SKM-1 (cell line): ENCODE measurements at regions not wholly inside any gene's neighbourhood (a gene's known extent, or its start where the extent isn't known, plus 50 kb on each side); places are given as distances from the start of the nearest gene placed in this dataset.

Experiments used
- DNase-seq: peaks from one replicate; lab custom pipeline; 2025; ENCODE audit not compliant: unreplicated experiment; lab: John Stamatoyannopoulos, UW

DNA sequence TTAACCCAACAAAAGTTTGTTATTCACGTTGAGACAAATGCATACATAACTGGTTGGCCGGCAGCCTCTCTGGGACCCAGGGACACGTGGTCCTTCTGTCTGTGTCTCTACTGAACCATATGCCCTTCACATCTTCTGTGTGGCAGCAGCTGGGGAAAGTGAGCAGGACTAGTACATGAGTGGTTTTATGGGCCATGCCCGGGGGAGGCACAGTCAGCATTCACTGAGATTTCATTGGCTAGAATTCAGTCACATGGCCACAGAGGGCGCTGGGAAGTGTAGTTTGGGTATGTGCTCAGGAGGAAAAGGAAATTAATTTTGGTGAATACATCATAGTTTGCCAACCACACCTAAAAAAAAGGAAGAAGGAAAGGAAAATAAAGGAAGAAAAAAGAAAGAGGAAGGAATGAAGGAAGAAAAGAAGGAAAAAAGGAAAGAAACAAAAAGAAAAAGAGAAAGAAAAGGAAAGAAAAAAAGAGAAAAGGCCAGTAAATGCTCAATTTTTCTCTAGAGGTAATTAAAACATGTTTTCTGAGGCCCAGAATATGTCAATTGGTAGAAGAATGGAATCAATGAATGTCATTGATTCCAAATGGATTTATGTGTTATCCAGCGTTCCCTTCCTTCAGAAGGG, 55.9 kb upstream of the KIRREL3 start:
- no peak for DNase-seq

DNA sequence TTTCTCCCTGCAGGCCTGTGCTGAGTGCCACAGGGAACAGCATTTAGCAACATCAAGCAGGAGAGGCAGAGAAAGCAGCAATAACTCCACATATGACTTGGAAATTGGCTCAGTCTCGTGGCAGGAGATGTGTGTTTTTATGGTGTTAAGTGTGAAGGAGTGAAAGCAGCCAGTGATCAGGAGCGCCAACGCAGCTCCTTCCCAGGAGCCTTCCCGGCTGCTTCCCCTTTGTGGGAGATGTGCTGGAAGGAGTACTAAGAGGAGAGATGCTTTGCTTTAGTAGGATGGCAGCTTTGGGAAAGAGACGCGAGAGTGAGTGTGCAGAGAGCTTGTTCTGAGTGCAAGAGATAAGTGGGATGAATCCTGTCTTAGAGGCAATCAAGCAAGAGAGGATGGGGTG, 54.7 kb upstream of the KIRREL3 start:
- DNase-seq: no peak

DNA sequence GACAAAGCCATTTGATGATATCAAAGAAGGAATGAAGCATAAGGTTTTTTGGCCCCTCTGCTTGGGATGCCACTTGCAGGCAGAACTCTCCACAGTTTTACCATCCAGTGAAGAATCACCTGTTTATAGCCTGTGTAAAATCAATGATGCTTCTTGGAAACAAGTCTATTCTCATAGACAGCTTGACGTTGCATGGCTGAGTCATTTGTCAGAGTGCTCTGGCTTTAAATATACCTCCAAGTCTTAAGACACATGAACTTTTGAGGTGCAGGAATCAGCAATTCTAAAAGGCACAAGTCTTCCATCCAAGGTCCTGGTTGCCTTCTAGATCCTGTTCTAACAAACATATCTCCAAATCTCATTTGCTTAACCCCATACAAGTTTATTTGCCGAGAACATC, 53.6 kb upstream of the KIRREL3 start:
- no peak for DNase-seq

DNA sequence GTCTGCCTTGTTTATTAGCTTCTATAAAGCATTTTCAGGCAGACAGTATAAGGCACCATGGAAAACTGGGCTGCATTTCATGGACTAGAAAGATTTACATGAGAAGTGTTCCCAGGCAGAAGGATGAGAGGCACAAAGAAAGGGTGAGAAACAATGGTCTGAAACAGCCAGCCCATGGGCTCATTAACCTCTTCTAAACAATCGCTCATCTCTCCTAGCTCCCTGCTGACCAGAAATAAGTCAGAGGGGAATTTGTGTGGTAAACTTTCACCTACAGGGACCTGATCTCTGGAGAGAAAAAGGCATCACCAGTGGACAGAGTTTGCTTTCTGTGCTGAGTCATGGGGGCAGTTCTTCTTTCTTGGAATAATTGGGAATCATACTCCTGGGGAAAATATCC, 51.8 kb upstream of the KIRREL3 start:
- no peak for DNase-seq
